Mesothelial cell of epicardium (in vitro differentiated cells): ENCODE measurements at regions not wholly inside any gene's neighbourhood (a gene's known extent, or its start where the extent isn't known, plus 50 kb on each side); places are given as distances from the start of the nearest gene placed in this dataset.

ENCODE experiments used
- DNase-seq, 2 experiments: peaks; one replicate each; pipeline ENCODE4 v3.0.0; 2021; ENCODE audit warnings: low spot score in 2 of 2; ENCODE audit not compliant: unreplicated experiment in 2 of 2
- H3K27ac Mint-ChIP-seq: 2 replicates; pipeline ENCODE4 v1.8.0; 2021; ENCODE audit warnings: mixed read lengths
- H3K27me3 Mint-ChIP-seq: 2 replicates; pipeline ENCODE4 v1.8.0; 2021; ENCODE audit warnings: low read depth, mixed read lengths
- H3K36me3 Mint-ChIP-seq: 2 replicates; pipeline ENCODE4 v1.8.0; 2021; ENCODE audit warnings: mixed read lengths
- H3K4me1 Mint-ChIP-seq: 2 replicates; pipeline ENCODE4 v1.8.0; 2021; ENCODE audit warnings: mixed read lengths
- H3K4me3 Mint-ChIP-seq: 2 replicates; pipeline ENCODE4 v1.8.0; 2021; ENCODE audit warnings: mild to moderate bottlenecking, moderate library complexity, mixed read lengths
- H3K9me3 Mint-ChIP-seq: 2 replicates; pipeline ENCODE4 v1.8.0; 2021; ENCODE audit warnings: mixed read lengths
- TF ChIP-seq, protein P1 (sequence below): fragments of 200-600 bp; sonication (generic); IDR thresholded peaks from one replicate; pipeline ENCODE4 v1.5.0; 2021; ENCODE audit warnings: antibody characterized with exemption; ENCODE audit not compliant: unreplicated experiment

- Mint-ChIP-seq H3K36me3 (no peaks in the 10 kb centered on the region), H3K4me3 (no peak overlapping the region), H3K27ac (peak overlapping the region; percentile 91), H3K27me3 (no peaks in the 10 kb centered on the region), H3K9me3 (no peaks in the 10 kb centered on the region), H3K4me1 (peaks cover 64% of the 10 kb centered on the region)
- no peak for DNase-seq
- TF ChIP-seq, protein P1, sequence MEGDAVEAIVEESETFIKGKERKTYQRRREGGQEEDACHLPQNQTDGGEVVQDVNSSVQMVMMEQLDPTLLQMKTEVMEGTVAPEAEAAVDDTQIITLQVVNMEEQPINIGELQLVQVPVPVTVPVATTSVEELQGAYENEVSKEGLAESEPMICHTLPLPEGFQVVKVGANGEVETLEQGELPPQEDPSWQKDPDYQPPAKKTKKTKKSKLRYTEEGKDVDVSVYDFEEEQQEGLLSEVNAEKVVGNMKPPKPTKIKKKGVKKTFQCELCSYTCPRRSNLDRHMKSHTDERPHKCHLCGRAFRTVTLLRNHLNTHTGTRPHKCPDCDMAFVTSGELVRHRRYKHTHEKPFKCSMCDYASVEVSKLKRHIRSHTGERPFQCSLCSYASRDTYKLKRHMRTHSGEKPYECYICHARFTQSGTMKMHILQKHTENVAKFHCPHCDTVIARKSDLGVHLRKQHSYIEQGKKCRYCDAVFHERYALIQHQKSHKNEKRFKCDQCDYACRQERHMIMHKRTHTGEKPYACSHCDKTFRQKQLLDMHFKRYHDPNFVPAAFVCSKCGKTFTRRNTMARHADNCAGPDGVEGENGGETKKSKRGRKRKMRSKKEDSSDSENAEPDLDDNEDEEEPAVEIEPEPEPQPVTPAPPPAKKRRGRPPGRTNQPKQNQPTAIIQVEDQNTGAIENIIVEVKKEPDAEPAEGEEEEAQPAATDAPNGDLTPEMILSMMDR: no peak
Observed at GRCh38 chr14:31947680-31948595, 129.2 kb upstream of the ARHGAP5 start.

DNA sequence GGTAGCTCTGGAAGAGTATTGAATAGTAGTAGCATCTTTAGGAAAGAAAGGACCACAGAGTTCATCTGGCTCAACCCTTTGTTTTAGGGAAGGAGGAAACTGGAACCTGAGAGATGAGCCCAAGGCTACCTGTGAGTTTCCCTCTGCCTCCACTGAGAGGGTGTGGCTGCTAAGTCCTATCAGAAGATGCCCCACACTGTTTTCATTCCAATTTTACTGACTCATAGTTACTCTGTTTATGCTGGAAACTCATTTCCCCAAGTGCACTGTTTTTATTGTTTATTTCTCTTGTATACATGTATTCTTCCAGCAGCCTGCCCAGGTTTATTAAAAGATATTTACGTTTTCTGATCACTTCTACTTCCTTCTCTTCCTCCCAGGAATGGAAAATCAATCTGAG, 127.4 kb upstream of the ARHGAP5 start:
- Mint-ChIP-seq H3K36me3 (no peaks in the 10 kb centered on the region), H3K4me1 (peaks cover 72% of the 10 kb centered on the region), H3K9me3 (no peaks in the 10 kb centered on the region), H3K4me3 (no peak overlapping the region), H3K27ac (peak overlapping the region; percentile 86), H3K27me3 (no peaks in the 10 kb centered on the region)
- DNase-seq: no peak
- TF ChIP-seq, protein P1: no peak

- Mint-ChIP-seq H3K4me1 (peaks cover 65% of the 10 kb centered on the region), H3K27ac (peak overlapping the region; percentile 86), H3K36me3 (no peaks in the 10 kb centered on the region), H3K4me3 (peak overlapping the region; percentile 44), H3K9me3 (no peaks in the 10 kb centered on the region), H3K27me3 (no peaks in the 10 kb centered on the region)
- DNase-seq: no peak
- TF ChIP-seq, protein P1: no peak
Observed at GRCh38 chr14:31950331-31950730, 126.8 kb upstream of the ARHGAP5 start.

GRCh38 chr14:31950764-31951637, 126.1 kb upstream of the ARHGAP5 start:
- Mint-ChIP-seq H3K4me3 (peak overlapping the region; percentile 44), H3K27me3 (no peaks in the 10 kb centered on the region), H3K27ac (peak overlapping the region; percentile 86), H3K4me1 (peaks cover 67% of the 10 kb centered on the region), H3K9me3 (no peaks in the 10 kb centered on the region), H3K36me3 (no peaks in the 10 kb centered on the region)
- peak; percentile 46 to 74 for DNase-seq
- TF ChIP-seq, protein P1: no peak

- no peaks in the 10 kb centered on the region for H3K27me3 Mint-ChIP-seq
- no peak for DNase-seq
- H3K4me1 Mint-ChIP-seq: peaks cover 63% of the 10 kb centered on the region
- TF ChIP-seq, protein P1: no peak
- no peaks in the 10 kb centered on the region for H3K36me3 Mint-ChIP-seq
- peak overlapping the region; percentile 44 for H3K4me3 Mint-ChIP-seq
- peak overlapping the region; percentile 86 for H3K27ac Mint-ChIP-seq
- H3K9me3 Mint-ChIP-seq: peaks cover under 1% of the 10 kb centered on the region
Observed at GRCh38 chr14:31951638-31951964, 125.5 kb upstream of the ARHGAP5 start.
